ENCODE measurements at regions not wholly inside any gene's neighbourhood (a gene's known extent, or its start where the extent isn't known, plus 50 kb on each side); places are given as distances from the start of the nearest gene placed in this dataset.

GRCh38 chr21:38664315-38664714 is 141.4 kb upstream of the ETS2 start:
- no peaks in the 10 kb centered on the region for H3K9me2 ChIP-seq (ENCODE audit: insufficient read depth, low read length)
- H3F3A ChIP-seq (ENCODE audit: insufficient read depth, low read length, poor library complexity, severe bottlenecking) = no peaks in the 10 kb centered on the region
- H3K9me3 ChIP-seq (ENCODE audit: low read length) = no peaks in the 10 kb centered on the region
- H3K27ac ChIP-seq (ENCODE audit: low read length) = no peak overlapping the region
- no peak overlapping the region for H3K9ac ChIP-seq (ENCODE audit: low read length)
- no peak overlapping the region for H3K4me3 ChIP-seq (ENCODE audit: low read length)
- H3K27me3 ChIP-seq (ENCODE audit: insufficient read depth, low read depth, low read length) = peaks cover 47% of the 10 kb centered on the region
- H3K4me2 ChIP-seq (ENCODE audit: low read length) = no peak overlapping the region
- TF ChIP-seq MXI1 (conservative IDR thresholded peaks at IDR 0.05; ENCODE audit: poor library complexity, severe bottlenecking) (no peak), CTCF (IDR thresholded peaks at IDR 0.05; ENCODE audit: poor library complexity, severe bottlenecking) (no peak), EZH2 (IDR thresholded peaks at IDR 0.05; ENCODE audit: borderline replicate concordance, insufficient read depth, low read length, poor library complexity, severe bottlenecking) (no peak), RAD21 (conservative IDR thresholded peaks at IDR 0.05) (no peak), EP300 (conservative IDR thresholded peaks at IDR 0.05; ENCODE audit: poor library complexity, severe bottlenecking) (no peak), SMC3 (conservative IDR thresholded peaks at IDR 0.05; ENCODE audit: poor library complexity) (no peak), TAF1 (IDR thresholded peaks at IDR 0.05; ENCODE audit: low read depth) (no peak), POLR2AphosphoS5 (IDR thresholded peaks at IDR 0.05) (no peak), REST (IDR thresholded peaks at IDR 0.05; ENCODE audit: borderline replicate concordance) (no peak)
- no peaks in the 10 kb centered on the region for H3K36me3 ChIP-seq (ENCODE audit: insufficient read depth, low read length)
- no peaks in the 10 kb centered on the region for H3K79me2 ChIP-seq (replicated peaks; ENCODE audit: insufficient read depth, low read length)
- no peak overlapping the region for H2AFZ ChIP-seq (ENCODE audit: low read depth, low read length)
- no peaks in the 10 kb centered on the region for H4K20me1 ChIP-seq (ENCODE audit: insufficient read depth)

- Histone ChIP-seq H3K9me3 (ENCODE audit: low read length) (no peaks in the 10 kb centered on the region), H3F3A (ENCODE audit: insufficient read depth, low read length, poor library complexity, severe bottlenecking) (no peaks in the 10 kb centered on the region), H3K9me2 (ENCODE audit: insufficient read depth, low read length) (no peaks in the 10 kb centered on the region), H3K36me3 (ENCODE audit: insufficient read depth, low read length) (no peaks in the 10 kb centered on the region), H3K9ac (ENCODE audit: low read length) (no peak overlapping the region), H2AFZ (ENCODE audit: low read depth, low read length) (no peak overlapping the region), H3K4me3 (ENCODE audit: low read length) (no peak overlapping the region), H3K4me2 (ENCODE audit: low read length) (no peak overlapping the region), H3K79me2 (replicated peaks; ENCODE audit: insufficient read depth, low read length) (no peaks in the 10 kb centered on the region), H3K27ac (ENCODE audit: low read length) (no peak overlapping the region), H3K27me3 (ENCODE audit: insufficient read depth, low read depth, low read length) (peaks cover 42% of the 10 kb centered on the region), H4K20me1 (ENCODE audit: insufficient read depth) (no peaks in the 10 kb centered on the region)
- no peak for TF ChIP-seq REST (IDR thresholded peaks at IDR 0.05; ENCODE audit: borderline replicate concordance)
- TF ChIP-seq EP300 (conservative IDR thresholded peaks at IDR 0.05; ENCODE audit: poor library complexity, severe bottlenecking) = no peak
- TF ChIP-seq TAF1 (IDR thresholded peaks at IDR 0.05; ENCODE audit: low read depth) = no peak
- TF ChIP-seq RAD21 (conservative IDR thresholded peaks at IDR 0.05) = no peak
- TF ChIP-seq SMC3 (conservative IDR thresholded peaks at IDR 0.05; ENCODE audit: poor library complexity) = no peak
- no peak for TF ChIP-seq CTCF (IDR thresholded peaks at IDR 0.05; ENCODE audit: poor library complexity, severe bottlenecking)
- TF ChIP-seq POLR2AphosphoS5 (IDR thresholded peaks at IDR 0.05) = no peak
- no peak for TF ChIP-seq EZH2 (IDR thresholded peaks at IDR 0.05; ENCODE audit: borderline replicate concordance, insufficient read depth, low read length, poor library complexity, severe bottlenecking)
- no peak for TF ChIP-seq MXI1 (conservative IDR thresholded peaks at IDR 0.05; ENCODE audit: poor library complexity, severe bottlenecking)
Measured at GRCh38 chr21:38664841-38665240, 140.9 kb upstream of the ETS2 start.

Measured in neural cell (in vitro differentiated cells).